Mucosa of descending colon (tissue), 3 donors: ENCODE measurements at regions not wholly inside any gene's neighbourhood (a gene's known extent, or its start where the extent isn't known, plus 50 kb on each side); places are given as distances from the start of the nearest gene placed in this dataset.

Source experiments
- ATAC-seq: fragments of 200-7000 bp; cut with Tn5 transposase; one replicate; pipeline ENCODE4 v1.9.1; 2020; ENCODE audit warnings: mild to moderate bottlenecking, moderate library complexity
- DNase-seq, 3 donors: peaks; one replicate each; pipeline ENCODE4 v3.0.0-alpha.2; 2020
- H3K36me3 ChIP-seq: fragments of 200-600 bp; one replicate; pipeline ENCODE4 v1.8.0; 2021; ENCODE audit warnings: low read depth, mild to moderate bottlenecking
- H3K4me1 ChIP-seq: fragments of 200-600 bp; one replicate; pipeline ENCODE4 v1.8.0; 2021; ENCODE audit warnings: low read depth, mild to moderate bottlenecking
- H3K4me3 ChIP-seq: fragments of 200-600 bp; one replicate; pipeline ENCODE4 v1.8.0; 2021; ENCODE audit warnings: mild to moderate bottlenecking
- H3K9me3 ChIP-seq: fragments of 200-600 bp; one replicate; pipeline ENCODE4 v1.8.0; 2021; ENCODE audit warnings: mild to moderate bottlenecking
- CTCF ChIP-seq: fragments of 200-600 bp; IDR thresholded peaks from one replicate; pipeline ENCODE4 v1.8.0; 2022; ENCODE audit warnings: antibody characterized with exemption, mild to moderate bottlenecking
- intact Hi-C, 2 donors: fragments of 100-400 bp; cut with DNase I in 1 of 2; cut with micrococcal nuclease in 1 of 2; formaldehyde crosslinking; loops; one replicate each; pipeline versions ENCODE4 v1.11.0 to v1.11.1; 2022; cut with DNase I, micrococcal nuclease
- donor health status: DM: no; HTN: no; CAD: no; lungs with moderate emphysema.
- donor health status: DM: no; HTN: no; CAD: no.
- donor health status: DM: no; HTN: yes; CAD: no.

- no peaks in the 10 kb centered on the region for H3K36me3 ChIP-seq
- ATAC-seq: no peak
- TF ChIP-seq CTCF: no peak
- intact Hi-C loops: no loop called here
- H3K4me3 ChIP-seq: no peak overlapping the region
- no peaks in the 10 kb centered on the region for H3K9me3 ChIP-seq
- H3K4me1 ChIP-seq: no peaks in the 10 kb centered on the region
- DNase-seq: no peak
These were observed 88.6 kb upstream of the ZNF536 start for GRCh38 chr19:30283556-30283955.

- Histone ChIP-seq H3K9me3 (no peaks in the 10 kb centered on the region), H3K4me3 (no peak overlapping the region), H3K36me3 (no peaks in the 10 kb centered on the region), H3K4me1 (no peaks in the 10 kb centered on the region)
- ATAC-seq: no peak
- intact Hi-C loops: no loop called here
- TF ChIP-seq CTCF: no peak
- DNase-seq: no peak
These were observed 88.0 kb upstream of the ZNF536 start for GRCh38 chr19:30284209-30284608.

- ATAC-seq (no peak), DNase-seq (no peak)
- no peak for TF ChIP-seq CTCF
- Histone ChIP-seq H3K9me3 (no peaks in the 10 kb centered on the region), H3K4me1 (no peaks in the 10 kb centered on the region), H3K36me3 (no peaks in the 10 kb centered on the region), H3K4me3 (no peak overlapping the region)
- intact Hi-C loops: no loop called here
These were observed 87.3 kb upstream of the ZNF536 start for GRCh38 chr19:30284885-30285284.

- Histone ChIP-seq H3K36me3 (no peaks in the 10 kb centered on the region), H3K4me1 (no peaks in the 10 kb centered on the region), H3K9me3 (no peaks in the 10 kb centered on the region), H3K4me3 (no peak overlapping the region)
- ATAC-seq (no peak), DNase-seq (no peak)
- TF ChIP-seq CTCF: no peak
- intact Hi-C loops: no loop called here
These were observed 85.8 kb upstream of the ZNF536 start for GRCh38 chr19:30286378-30286777.

- intact Hi-C loops: no loop called here
- no peaks in the 10 kb centered on the region for H3K9me3 ChIP-seq
- ATAC-seq (no peak), DNase-seq (no peak)
- H3K4me3 ChIP-seq: no peak overlapping the region
- TF ChIP-seq CTCF: no peak
- H3K4me1 ChIP-seq: no peaks in the 10 kb centered on the region
- H3K36me3 ChIP-seq: no peaks in the 10 kb centered on the region
These were observed 84.9 kb upstream of the ZNF536 start for GRCh38 chr19:30287259-30287658.

- H3K9me3 ChIP-seq: no peaks in the 10 kb centered on the region
- DNase-seq (no peak), ATAC-seq (no peak)
- H3K4me1 ChIP-seq: no peaks in the 10 kb centered on the region
- intact Hi-C loops: no loop called here
- no peak for TF ChIP-seq CTCF
- H3K4me3 ChIP-seq: no peak overlapping the region
- H3K36me3 ChIP-seq: no peaks in the 10 kb centered on the region
These were observed 84.2 kb upstream of the ZNF536 start for GRCh38 chr19:30287973-30288372.
